ENCODE measurements at regions not wholly inside any gene's neighbourhood (a gene's known extent, or its start where the extent isn't known, plus 50 kb on each side); places are given as distances from the start of the nearest gene placed in this dataset.

DNA sequence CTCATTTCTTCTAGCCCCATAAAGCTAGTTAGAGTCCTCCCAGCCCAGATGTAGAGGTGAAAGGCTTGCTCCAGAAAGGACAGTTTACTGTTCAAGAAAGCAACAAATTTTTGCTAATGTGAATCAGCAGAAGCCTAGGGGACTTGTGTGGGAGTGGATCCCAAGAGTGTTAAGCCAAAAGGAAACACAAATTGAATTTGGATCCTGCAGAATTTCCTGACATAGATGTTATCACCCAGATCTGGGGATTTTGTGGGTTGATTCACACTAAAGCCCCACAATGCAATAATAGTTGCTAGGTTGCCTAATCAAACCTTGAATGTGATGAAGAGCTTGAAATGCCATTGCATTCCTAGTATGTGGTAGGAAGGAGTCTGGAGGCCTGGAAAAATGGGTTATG lies 135.2 kb upstream of the HS3ST3A1 start:
- DNase-seq (ENCODE audit: low read depth in 2 of 2): no peak

DNA sequence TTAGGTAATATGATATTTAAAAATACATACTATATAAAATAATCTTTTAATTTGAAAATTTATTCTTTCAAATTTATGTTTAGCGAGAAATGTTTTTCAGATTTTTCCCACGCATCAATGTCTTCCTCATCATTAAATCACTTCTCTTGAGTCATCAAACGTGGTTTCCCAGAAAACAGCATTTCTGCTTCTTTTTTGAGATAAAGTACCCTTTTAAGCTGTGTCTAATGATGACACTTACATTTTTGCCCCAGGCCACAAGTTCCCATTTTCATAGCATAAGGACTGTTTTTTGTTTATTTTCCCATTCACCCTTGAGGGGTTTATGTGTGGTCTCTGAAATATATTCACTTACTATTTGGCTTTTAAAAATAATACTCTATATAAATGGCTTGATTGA lies 139.0 kb upstream of the HS3ST3A1 start:
- no peak for DNase-seq (ENCODE audit: low read depth in 2 of 2)

DNA sequence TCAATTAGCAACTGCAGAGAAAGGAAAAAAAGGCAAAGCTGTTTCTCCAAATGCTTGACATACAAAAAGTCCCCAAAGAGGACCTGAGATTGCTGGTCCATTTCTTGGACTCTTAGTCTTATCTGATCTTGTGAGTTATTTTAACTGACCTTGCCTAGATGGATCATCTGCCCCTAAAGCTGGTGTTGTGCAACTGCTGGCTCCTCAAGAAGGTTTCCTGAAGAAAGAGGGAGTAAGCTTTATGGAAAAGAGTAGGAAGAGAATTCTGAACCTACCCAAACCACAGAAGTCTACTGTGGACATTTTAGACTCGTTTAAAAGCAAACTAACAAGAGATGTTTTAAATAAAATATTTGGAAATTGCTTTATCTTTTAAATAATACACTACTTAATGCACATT lies 140.0 kb upstream of the HS3ST3A1 start:
- DNase-seq (ENCODE audit: low read depth in 2 of 2): no peak

DNA sequence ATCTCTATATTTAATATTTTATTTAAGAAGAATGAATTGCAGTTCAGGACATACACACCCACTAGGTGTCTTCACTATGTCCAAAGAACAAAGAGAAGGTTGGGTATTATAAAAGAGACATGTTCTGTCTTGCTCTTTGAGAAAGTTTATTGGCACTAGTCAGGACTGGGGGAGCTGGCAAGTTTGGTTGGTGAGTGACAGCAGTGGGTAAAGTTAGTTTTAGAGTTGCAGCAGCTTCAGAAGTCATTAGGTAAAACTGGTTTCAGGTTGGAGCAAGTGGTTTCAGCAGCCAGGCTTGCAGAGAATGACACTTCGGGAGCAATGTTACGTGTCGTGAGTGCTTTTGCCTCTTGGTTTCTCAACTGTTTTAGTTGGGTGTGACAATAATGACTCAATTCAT lies 142.2 kb upstream of the HS3ST3A1 start:
- no peak for DNase-seq (ENCODE audit: low read depth in 2 of 2)

DNA sequence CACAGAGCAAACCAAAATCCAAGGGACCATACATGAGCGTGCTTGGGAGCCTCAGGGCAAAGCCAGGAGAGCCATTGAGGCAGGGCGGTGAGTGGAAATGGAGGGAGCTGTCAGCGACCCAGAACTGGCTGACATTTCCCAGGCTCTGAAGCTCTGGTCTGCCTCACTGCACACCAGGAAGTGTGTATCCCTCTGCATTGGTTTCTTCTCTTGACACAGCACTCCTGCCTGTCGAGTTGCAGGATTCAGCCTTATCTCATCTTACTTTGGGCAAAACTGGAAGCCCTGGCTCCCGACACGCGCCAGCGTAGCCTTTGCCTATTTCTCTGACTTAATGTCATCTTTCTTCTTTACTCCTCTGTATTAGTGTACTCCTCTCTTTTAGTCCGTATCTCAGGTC lies 144.7 kb upstream of the HS3ST3A1 start:
- no peak for DNase-seq (ENCODE audit: low read depth in 2 of 2)

DNA sequence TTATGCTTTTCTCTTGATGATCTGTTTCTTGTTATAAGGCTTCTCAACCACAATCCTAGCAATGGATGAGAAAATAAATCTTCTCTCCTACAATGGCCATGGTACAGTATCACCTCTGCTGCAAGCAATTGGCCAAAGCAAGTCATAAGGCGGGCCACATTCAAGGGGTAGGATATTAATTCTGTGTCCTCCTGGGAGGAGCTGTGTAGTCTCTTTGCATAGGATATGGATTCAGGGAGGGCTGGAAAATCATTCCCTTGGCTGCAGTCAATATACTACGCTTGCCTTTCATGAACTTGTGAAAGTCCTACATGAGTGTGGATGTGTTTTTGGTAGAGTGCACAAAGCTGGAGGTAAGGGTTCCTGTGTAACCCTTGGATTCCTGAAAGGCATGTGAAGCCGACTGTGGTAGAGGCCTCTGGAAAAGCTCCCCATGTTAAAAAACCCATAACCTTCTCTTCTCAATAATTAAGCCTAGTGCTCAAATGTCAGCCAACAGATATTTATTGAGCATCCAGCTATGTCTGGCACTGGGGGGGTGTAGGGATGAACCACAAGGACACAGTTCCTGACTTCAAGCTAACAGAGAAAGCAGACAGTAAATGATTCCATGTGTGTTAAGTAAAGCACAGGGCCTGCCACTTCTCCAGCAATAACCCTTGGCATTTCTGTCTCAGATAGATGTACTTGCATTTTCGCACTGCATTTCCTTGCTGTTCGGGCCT lies 147.6 kb upstream of the HS3ST3A1 start:
- DNase-seq (ENCODE audit: low read depth in 2 of 2): no peak

DNA sequence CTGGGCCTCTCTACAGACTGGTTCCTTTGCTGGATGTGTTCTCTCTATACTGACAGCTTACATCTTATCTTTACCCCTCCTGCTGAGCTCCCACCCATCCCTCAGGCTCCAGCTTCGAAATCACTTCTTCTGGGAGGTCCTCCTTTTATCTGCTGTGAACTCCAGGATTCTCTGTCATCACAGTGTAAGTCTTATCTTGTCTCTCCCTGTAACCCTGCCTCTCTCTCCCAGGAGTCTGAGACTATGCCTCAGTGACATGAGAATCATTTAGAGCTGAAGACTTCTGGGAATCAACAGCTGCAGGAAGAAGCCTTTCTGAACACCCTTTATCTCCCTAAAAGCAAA lies 148.1 kb upstream of the HS3ST3A1 start:
- DNase-seq (ENCODE audit: low read depth in 2 of 2): no peak

DNA sequence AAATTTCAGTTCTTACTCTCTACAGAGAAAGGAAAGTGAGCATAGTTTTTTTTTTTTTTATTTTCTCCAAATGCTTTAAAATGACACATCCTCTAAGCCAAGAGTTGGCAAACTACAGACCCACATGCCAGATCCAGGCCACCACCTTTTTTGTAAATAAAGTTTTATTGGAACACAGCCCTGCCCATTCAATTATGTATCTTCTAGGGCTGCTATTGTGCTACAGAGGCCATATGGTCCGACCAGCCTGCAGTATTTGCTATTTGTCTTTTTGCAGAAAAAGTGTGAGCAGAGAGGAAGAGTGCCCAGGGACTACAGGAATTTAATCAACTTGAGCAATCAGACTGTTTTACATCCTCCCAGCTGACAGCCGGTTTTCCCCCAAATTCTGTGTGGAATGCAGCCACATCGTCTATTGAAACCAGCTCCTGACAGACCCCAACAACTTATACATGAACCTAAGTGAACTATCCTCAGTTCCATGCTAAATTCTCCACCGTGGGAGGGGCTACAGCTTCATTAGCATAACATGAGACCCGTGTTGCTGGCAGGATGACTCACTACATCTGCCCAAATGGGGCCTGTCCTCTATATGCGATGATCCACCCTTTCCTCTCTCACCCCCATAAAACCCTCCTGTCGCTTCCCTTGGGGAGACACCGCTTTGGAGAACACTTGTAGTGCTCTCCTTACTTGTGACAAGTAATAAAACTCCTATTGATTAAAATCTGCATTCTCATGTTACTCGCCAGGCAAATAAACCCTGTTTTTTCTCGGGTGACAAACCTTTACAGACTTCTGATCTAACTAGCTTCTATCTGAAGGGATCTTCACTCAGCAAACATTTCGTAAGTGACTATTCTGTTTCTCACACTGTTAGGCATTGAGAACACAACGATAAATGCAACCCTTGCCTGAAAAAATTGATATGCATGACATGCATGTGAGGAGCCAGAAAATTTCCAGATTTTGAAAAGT lies 149.4 kb upstream of the HS3ST3A1 start:
- DNase-seq (ENCODE audit: low read depth in 2 of 2): no peak

DNA sequence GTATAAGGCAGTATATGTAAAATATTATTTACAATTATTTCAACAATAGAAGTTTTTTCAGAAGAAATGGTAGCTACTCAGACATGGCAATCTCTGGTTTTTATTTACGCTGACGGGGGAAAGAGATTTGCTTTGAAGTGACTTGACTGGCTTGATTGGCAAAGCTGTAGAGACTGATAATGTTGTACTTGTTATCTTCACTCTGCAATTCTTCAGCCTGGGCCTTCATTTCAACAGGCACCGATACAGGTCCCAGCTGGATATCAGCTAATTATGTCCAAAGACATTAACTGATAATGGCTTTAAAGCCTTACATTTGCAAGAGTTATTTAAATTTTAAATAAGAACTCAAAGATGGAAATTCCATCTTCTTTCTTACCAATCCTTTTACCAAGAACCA lies 151.4 kb upstream of the HS3ST3A1 start:
- no peak for DNase-seq (ENCODE audit: low read depth in 2 of 2)

DNA sequence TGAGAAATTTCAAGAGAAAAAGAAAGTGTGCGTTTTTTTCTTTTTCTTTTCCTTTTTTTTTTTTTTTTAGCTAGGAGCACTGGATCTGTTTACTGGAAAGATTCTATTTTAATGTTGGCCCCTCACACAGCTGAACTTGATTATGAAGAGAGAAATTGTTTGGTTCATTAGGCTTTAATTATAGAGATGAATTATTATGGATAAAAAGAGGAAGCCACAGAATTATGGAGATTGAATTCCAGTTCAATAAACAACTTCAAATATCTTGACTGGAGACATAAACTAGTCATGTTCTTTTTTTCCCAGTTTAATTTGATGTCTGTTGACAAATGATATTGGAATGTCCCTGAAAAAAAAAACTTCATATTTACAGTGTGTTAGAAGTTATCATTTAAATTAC lies 152.0 kb upstream of the HS3ST3A1 start:
- DNase-seq (ENCODE audit: low read depth in 2 of 2): no peak

DNA sequence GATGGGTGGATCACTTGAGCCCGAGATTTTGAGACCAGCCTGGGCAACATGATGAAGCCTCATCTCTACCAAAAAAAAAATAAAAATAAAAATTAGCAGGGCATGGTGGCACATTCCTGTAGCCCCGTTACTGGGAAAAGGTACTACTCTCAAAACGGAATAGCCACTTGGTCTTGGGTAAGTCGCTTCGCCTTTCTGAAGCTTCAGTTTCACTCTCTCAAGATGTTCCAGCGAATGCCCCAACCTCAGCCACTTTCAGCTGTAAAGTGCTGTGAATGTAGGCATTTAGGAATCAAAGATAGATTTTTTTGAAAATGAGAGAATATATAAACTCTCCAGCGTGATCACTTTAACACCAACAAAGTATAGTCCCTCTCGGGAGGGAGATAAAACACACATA lies 154.1 kb upstream of the HS3ST3A1 start:
- DNase-seq (ENCODE audit: low read depth in 2 of 2): no peak

DNA sequence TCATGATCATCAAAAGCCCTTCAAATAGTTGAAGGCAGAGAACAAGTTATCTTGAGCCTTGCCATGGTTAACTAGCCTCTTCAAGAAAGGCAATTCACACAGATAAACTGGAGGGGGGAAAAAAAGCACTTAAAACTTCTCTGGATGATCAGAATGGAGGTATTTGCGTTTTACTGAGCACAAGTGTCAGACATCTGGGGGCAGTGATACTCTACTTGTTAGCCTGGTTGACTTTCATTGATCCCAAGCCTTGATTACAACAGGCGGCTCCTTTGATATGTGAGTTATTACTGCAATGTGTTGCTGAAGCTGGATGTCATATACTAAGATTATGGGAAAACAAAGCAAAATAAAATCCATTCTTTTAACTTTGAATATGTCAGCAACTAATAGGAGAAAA lies 155.0 kb upstream of the HS3ST3A1 start:
- no peak for DNase-seq (ENCODE audit: low read depth in 2 of 2)

DNA sequence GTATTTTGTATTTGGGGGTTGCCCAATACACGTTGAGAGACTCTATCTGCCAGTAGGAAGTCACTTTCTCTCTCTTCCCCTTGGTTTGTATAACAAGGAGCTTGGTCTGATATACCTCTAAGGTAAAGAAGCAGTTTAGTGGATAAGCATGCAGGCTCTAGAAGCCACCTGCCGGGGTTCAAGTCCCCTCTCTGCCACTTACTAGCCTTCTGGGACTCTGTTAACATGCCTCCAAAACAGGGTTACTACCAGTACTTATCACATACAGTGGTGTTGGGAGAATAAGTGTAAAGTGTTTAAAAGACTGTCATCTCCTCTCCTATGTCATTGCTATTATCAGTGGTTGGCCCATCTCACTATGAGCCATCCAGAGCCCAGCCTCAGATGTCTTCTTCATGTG lies 156.1 kb upstream of the HS3ST3A1 start:
- no peak for DNase-seq (ENCODE audit: low read depth in 2 of 2)

DNA sequence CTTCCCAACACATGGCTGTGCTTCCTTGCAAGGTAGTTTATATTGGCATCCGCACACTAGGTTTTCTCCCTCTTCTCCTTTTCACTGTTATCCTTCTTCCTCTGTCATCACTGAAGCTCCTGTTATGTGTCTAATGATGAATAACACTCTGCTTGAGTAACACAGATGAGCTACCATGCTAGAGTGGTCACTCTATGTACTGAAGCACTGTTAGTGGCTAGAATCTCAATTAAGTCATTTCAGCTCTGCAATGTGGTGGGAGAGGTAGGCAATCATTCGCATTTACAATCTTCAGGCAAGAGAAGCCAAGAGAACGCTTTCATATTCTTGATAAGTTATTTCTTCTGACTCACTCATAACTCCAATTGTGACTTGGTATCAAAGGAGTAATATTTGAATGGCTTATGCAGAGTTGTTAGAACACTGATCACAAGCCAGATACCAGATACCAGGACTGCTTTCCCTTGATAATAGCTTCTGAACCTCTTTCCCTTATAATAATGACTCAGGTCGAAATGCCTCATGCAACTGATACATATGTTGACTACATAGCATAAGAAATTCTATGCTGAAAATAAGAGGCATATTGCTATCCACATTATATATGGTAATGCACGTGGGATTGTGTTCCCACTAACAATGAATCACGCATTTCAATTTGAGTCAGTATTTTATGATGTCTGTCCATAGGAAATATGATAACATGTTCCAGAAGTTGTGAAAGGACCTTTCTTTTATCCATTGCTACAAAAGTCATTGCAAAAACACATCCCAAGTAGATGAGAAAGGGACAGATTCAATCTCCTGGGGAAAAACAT lies 158.0 kb upstream of the HS3ST3A1 start:
- DNase-seq (ENCODE audit: low read depth in 2 of 2): no peak

DNA sequence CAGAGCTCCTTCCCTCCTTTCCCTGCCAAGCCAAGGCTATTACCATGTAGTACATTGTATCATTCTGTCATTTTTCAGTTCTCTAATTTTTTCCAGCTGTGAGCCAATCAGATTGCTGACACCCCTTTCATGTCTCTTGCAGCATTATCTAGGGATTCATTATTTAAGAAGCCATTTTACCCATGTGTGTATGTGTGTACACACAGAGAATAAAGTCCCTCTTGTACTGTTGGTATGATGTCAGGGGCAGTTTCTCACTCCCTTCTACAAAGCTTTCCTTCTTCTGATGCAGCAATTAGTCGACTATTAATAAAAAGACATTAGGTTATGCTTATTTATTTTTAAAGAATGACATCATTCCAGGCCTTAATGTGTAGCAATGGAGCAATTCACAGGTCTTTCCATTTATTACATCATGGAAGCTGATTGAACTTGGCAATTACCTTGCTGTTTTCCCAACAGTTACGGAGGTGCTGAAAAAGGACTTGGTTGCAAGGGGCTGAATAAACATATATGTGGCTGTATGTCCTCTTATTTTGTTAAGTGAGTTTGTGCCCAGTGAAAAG lies 159.4 kb upstream of the HS3ST3A1 start:
- no peak for DNase-seq (ENCODE audit: low read depth in 2 of 2)

DNA sequence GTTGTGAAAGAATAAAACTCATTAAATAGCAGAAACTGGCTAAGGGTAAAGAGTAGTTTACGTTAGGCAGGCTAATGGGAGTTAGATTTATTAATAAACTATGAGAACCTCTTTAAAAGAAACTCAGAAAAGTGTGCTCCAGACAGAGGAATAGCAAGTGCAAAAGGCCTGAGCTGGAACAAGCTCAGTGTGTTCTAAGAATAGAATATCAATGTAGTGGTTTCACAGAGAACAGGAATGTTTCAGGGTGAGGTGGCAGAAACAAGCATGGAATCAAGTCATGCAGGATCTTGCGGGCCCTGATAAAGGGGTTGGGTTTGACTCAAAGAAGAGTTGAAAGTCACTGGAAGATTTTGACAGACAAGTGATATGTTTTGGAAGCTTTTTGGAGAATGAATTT lies 164.0 kb upstream of the HS3ST3A1 start:
- DNase-seq (ENCODE audit: low read depth in 2 of 2): no peak

DNA sequence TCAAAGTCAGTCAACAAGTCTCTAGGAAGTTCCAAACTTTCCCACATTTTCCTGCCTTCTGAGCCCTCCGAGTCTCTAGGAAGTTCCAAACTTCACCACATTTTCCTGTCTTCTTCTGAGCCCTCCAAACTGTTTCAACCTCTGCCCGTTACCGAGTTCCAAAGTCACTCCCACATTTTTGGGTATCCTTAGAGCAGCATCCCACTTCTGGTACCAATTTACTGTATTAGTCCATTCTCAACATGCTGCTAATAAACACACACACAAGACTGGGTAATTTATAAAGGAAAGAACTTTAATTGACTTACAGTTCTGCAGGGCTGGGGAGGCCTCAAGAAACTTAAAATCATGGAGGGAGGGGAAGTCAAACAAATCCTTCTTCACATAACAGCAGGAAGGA lies 169.0 kb upstream of the HS3ST3A1 start:
- DNase-seq (ENCODE audit: low read depth in 2 of 2): no peak

DNA sequence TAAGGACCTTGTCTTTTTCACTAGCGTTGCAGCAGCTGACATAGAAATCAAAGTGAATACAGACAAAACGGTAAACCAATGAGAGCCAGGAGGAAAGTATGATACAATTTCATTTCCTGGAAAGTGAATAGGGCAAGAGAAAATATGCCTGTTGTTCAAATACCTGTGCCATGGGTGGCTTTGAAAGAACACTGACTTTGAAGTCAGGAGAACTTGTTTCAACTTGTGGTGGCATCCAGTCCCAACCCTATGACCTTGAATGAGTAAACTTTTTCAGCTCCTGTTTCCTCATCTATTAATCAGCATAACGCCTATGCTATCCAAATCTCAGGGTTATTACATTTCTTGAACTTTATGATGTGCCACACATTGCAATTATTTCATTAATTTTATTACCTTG lies 173.7 kb upstream of the HS3ST3A1 start:
- no peak for DNase-seq (ENCODE audit: low read depth in 2 of 2)

DNA sequence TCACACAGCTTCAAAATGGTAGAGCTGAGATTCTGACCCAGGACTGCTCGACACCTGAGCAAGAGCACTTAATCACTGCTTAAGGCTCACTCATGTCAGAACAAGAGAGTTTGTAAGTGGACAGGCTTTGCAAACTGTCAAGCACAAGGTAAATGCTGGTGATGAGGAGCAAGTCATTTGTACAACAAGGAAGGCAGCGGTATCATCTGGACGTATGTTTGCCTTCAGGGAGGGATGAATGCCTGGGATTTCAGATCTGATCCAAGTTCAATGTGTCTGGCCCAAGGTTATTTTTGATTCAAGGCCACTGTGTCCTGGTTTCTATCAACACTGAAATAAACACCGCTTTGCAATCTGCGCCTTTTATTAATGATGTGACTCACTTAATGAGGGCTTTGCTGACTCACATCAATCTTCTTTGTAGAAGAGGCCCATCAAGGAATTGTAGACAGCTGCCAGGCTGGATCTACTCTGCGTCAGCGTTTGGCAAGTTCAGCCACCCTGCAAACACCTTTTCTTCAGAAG lies 174.4 kb upstream of the HS3ST3A1 start:
- no peak for DNase-seq (ENCODE audit: low read depth in 2 of 2)

DNA sequence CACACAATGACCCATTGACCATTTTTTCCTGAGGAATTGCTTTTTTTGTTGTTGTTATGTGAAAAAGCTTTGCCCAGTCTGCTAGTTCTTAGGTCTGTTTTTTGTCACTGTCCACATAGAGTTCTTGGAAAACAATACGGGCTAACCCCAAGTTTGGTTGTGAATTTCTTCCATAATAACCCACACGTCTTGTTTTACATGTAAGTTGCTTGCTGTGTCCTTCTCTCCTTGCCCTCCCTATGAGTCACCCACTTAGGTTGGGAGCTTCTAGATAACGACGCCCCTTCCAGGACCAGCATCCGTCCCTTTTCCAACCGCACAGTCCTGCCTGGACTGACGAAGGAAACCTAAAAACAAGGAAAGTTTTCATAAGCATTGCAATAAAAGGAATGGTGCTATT lies 175.3 kb upstream of the HS3ST3A1 start:
- no peak for DNase-seq (ENCODE audit: low read depth in 2 of 2)

DNA sequence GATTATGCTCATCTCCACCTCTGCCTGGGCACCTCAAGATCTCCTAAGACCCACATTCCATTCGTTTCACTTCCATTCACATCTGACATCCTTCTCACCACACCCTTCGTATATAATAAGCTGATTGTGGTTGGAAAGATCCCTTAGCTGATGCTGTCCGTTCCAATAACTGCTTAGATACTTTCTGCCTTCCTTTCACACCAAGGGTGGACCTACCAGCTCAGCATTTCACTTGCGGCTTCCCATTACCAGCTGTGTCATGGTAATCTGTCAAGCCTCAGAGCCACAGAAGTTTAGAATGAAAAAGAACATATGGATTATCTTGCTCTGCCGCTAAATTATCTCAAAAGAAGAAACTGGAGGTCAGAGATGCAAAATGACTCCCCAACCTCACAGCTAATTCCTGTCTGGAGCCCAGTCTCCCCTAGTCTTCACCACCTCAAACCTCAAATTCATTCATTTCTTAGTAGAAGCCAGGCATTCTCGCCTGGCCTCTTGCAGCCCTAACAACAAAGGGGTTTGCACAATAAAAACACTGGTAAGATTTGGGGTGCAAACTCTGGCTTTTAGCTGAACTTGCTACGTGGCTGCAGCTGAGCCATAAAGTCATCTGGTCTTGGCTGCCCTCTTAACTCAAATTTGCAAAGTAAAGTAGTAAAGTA lies 182.8 kb upstream of the HS3ST3A1 start:
- DNase-seq (ENCODE audit: low read depth in 2 of 2): no peak

Measured in stimulated activated CD8-positive, alpha-beta memory T cell treated with anti-CD3 and anti-CD28 coated beads, Interleukin-7, amount 100 ng/mL, for 4 hours (primary cell).